ENCODE measurements at regions not wholly inside any gene's neighbourhood (a gene's known extent, or its start where the extent isn't known, plus 50 kb on each side); places are given as distances from the start of the nearest gene placed in this dataset.

DNA sequence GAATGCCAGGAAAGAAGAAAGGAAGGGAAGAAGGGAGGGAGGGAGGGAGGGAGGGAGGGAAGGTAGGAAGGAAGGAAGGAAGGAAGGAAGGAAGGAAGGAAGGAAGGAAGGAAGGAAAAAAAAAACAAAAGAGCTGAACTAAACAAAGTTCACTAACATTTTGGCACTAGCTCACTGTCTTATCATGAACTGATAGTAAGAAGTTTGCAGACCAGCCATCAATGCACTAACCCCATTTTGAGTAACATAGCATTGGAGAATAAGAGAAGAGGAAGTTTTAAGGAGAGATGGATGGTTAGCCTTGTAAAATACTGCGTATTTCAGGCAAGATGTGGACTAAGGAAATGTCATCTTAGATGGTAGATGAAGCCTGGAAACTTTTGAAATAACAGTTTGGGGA lies 1136.0 kb downstream of the FLRT2 start:
- Mint-ChIP-seq H3K36me3 (ENCODE audit: unreplicated experiment) (no peaks in the 10 kb centered on the region), H3K27ac (ENCODE audit: unreplicated experiment) (no peak overlapping the region), H3K4me1 (ENCODE audit: low read depth, unreplicated experiment) (peaks cover 3% of the 10 kb centered on the region), H3K9me3 (ENCODE audit: unreplicated experiment) (no peaks in the 10 kb centered on the region), H3K27me3 (ENCODE audit: unreplicated experiment) (peaks cover under 1% of the 10 kb centered on the region), H3K4me3 (ENCODE audit: unreplicated experiment) (no peak overlapping the region)
- no peak for DNase-seq
- TF ChIP-seq, protein P1, sequence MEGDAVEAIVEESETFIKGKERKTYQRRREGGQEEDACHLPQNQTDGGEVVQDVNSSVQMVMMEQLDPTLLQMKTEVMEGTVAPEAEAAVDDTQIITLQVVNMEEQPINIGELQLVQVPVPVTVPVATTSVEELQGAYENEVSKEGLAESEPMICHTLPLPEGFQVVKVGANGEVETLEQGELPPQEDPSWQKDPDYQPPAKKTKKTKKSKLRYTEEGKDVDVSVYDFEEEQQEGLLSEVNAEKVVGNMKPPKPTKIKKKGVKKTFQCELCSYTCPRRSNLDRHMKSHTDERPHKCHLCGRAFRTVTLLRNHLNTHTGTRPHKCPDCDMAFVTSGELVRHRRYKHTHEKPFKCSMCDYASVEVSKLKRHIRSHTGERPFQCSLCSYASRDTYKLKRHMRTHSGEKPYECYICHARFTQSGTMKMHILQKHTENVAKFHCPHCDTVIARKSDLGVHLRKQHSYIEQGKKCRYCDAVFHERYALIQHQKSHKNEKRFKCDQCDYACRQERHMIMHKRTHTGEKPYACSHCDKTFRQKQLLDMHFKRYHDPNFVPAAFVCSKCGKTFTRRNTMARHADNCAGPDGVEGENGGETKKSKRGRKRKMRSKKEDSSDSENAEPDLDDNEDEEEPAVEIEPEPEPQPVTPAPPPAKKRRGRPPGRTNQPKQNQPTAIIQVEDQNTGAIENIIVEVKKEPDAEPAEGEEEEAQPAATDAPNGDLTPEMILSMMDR (IDR thresholded peaks at IDR 0.05; ENCODE audit: partially characterized antibody, unreplicated experiment), result no peak

- H3K9me3 Mint-ChIP-seq (ENCODE audit: unreplicated experiment), result no peaks in the 10 kb centered on the region
- no peak for DNase-seq
- H3K36me3 Mint-ChIP-seq (ENCODE audit: unreplicated experiment), result no peaks in the 10 kb centered on the region
- no peak overlapping the region for H3K4me3 Mint-ChIP-seq (ENCODE audit: unreplicated experiment)
- no peak overlapping the region for H3K27ac Mint-ChIP-seq (ENCODE audit: unreplicated experiment)
- TF ChIP-seq, protein P1 (IDR thresholded peaks at IDR 0.05; ENCODE audit: partially characterized antibody, unreplicated experiment), result no peak
- peaks cover 1% of the 10 kb centered on the region for H3K27me3 Mint-ChIP-seq (ENCODE audit: unreplicated experiment)
- no peaks in the 10 kb centered on the region for H3K4me1 Mint-ChIP-seq (ENCODE audit: low read depth, unreplicated experiment)
Observed at GRCh38 chr14:86662334-86662733, 1132.4 kb downstream of the FLRT2 start.

DNA sequence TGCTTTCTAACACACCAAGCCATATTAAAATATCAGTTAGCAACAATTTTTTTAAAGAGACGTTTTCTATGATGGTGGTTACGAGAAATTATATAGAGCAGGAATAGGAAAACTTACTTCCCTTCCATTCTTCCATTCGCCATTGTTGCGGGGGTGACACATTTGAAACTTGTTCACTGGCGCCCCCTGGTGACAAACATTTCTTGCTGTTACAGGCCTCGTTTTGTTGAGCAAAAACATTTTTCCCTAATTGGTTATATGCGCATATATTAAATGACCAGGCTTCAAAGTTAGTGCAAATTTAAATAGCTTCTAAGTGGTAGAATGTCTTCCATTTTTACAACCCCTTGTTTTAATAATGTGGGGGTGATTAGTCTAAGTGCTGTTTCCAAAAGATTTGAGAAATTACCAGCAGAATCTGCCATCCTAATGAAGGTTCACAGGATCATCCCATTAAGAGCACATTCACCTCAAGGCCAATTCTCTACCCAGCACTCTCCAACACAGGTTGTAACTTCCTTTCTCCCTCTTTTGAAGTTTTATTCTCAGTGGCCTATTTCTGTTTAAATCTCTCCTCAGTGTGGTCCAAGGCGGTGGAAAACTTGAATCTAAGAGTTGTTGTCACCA lies 1124.7 kb downstream of the FLRT2 start:
- TF ChIP-seq, protein P1 (IDR thresholded peaks at IDR 0.05; ENCODE audit: partially characterized antibody, unreplicated experiment), result peak; percentile 88
- Mint-ChIP-seq H3K4me3 (ENCODE audit: unreplicated experiment) (no peak overlapping the region), H3K27ac (ENCODE audit: unreplicated experiment) (no peak overlapping the region), H3K36me3 (ENCODE audit: unreplicated experiment) (peaks cover 5% of the 10 kb centered on the region), H3K27me3 (ENCODE audit: unreplicated experiment) (no peaks in the 10 kb centered on the region), H3K4me1 (ENCODE audit: low read depth, unreplicated experiment) (peaks cover 8% of the 10 kb centered on the region), H3K9me3 (ENCODE audit: unreplicated experiment) (no peaks in the 10 kb centered on the region)
- peak; percentile 87 for DNase-seq

DNA sequence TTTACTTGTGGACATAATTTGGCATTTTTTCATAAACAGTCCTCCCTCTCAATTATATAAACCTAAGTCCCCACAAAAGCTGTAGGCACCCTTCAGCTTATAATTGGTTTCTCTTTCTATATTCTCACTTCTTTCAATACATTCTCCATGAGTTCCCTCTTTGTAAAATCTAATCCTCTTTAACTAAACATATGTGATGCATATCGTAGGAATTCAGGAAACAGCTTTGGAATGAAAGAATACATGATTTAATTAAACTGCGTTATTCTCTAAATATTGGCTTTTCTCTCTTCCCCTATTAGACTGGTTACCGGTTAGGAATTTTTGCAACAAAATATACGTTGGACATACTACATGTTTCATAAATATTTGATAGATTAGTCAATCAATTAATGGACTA lies 1122.6 kb downstream of the FLRT2 start:
- Mint-ChIP-seq H3K27ac (ENCODE audit: unreplicated experiment) (no peak overlapping the region), H3K27me3 (ENCODE audit: unreplicated experiment) (no peaks in the 10 kb centered on the region), H3K9me3 (ENCODE audit: unreplicated experiment) (no peaks in the 10 kb centered on the region), H3K36me3 (ENCODE audit: unreplicated experiment) (peaks cover 15% of the 10 kb centered on the region), H3K4me1 (ENCODE audit: low read depth, unreplicated experiment) (peaks cover 8% of the 10 kb centered on the region), H3K4me3 (ENCODE audit: unreplicated experiment) (no peak overlapping the region)
- TF ChIP-seq, protein P1 (IDR thresholded peaks at IDR 0.05; ENCODE audit: partially characterized antibody, unreplicated experiment), result no peak
- DNase-seq, result no peak

Data from glutamatergic neuron (in vitro differentiated cells).